CD4-positive, alpha-beta T cell treated with Interleukin-6 at 100 ng/mL for 8 hours (primary cell): ENCODE measurements at regions not wholly inside any gene's neighbourhood (a gene's known extent, or its start where the extent isn't known, plus 50 kb on each side); places are given as distances from the start of the nearest gene placed in this dataset.

ENCODE experiments used
- DNase-seq: peaks from one replicate; pipeline ENCODE4 v3.0.0-alpha.2; 2020; ENCODE audit warnings: mixed read lengths, low spot score

GRCh38 chr11:116145187-116145865, 627.5 kb downstream of the BUD13 start:
- no peak for DNase-seq

GRCh38 chr11:116144387-116144958, 628.3 kb downstream of the BUD13 start:
- no peak for DNase-seq

DNA sequence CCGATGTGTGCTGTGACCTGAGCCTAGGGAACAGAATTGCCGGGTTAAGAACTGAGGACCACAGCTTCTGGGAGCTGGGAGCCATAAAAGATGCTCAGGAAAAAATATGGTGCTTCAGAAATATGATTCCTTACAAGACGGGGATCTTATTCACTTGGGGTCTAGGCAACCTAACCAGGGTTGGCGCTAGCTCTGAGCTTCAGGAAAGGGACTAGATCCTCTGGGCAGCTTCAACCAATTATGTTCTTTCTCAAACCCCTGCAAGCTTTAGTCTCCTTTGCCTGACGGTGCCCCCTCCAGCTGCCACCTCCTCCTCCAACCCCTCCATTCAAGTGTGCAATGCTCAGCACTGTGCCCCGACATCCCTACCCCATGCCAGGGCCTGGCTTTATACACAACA, 634.1 kb upstream of the CADM1 start:
- DNase-seq, result no peak

GRCh38 chr11:116137753-116138152, 633.5 kb upstream of the CADM1 start:
- DNase-seq, result no peak

- DNase-seq, result no peak
Observed at GRCh38 chr11:116136987-116137674, 632.9 kb upstream of the CADM1 start.

GRCh38 chr11:116135891-116136290, 631.7 kb upstream of the CADM1 start:
- DNase-seq, result no peak

GRCh38 chr11:116134450-116134849, 630.2 kb upstream of the CADM1 start:
- no peak for DNase-seq

GRCh38 chr11:116132273-116132978, 628.2 kb upstream of the CADM1 start:
- DNase-seq, result no peak

- DNase-seq, result no peak
Observed at GRCh38 chr11:116130122-116130521, 625.9 kb upstream of the CADM1 start.

GRCh38 chr11:116129456-116129855, 625.2 kb upstream of the CADM1 start:
- DNase-seq, result no peak

GRCh38 chr11:116126562-116126961, 622.3 kb upstream of the CADM1 start:
- DNase-seq, result no peak

GRCh38 chr11:116124922-116125714, 620.9 kb upstream of the CADM1 start:
- DNase-seq, result no peak

GRCh38 chr11:116123739-116124138, 619.5 kb upstream of the CADM1 start:
- no peak for DNase-seq

- DNase-seq, result no peak
Observed at GRCh38 chr11:116122697-116123472, 618.7 kb upstream of the CADM1 start.

DNA sequence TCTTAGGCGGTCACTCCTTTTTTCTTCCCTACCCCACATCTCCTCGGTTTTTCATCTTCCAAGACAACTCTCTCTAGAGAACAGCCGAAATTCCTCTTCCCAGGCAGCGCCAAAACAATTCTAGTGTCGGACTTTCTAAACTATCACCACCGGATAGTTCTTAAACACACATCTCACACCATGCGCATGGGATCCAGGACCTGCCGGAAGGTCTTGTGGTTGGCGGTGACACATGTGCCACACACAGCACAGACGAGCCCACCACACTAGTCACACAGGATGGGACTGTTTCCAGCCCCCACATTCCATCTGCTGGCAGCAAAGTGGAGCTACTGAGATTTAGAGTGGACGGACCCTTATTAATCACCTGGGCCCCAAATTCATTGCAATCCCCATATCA, 614.9 kb upstream of the CADM1 start:
- DNase-seq, result no peak

DNA sequence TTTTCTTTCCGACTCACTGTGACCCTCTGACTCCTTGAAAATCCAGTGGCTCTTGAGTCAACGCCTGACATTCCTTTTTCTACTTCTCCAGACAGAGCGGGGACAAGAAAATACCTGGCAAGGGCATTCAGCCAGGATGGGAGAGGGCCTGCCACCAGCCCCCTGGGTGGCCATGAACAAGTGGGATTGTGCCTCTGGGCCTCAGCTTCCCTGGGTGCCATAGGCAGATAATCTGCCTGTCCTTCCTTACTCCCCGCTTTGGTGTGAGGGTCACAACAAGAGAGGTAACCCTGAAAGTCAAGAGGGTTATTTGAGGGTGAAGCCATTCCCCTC, 613.9 kb upstream of the CADM1 start:
- DNase-seq, result no peak

DNA sequence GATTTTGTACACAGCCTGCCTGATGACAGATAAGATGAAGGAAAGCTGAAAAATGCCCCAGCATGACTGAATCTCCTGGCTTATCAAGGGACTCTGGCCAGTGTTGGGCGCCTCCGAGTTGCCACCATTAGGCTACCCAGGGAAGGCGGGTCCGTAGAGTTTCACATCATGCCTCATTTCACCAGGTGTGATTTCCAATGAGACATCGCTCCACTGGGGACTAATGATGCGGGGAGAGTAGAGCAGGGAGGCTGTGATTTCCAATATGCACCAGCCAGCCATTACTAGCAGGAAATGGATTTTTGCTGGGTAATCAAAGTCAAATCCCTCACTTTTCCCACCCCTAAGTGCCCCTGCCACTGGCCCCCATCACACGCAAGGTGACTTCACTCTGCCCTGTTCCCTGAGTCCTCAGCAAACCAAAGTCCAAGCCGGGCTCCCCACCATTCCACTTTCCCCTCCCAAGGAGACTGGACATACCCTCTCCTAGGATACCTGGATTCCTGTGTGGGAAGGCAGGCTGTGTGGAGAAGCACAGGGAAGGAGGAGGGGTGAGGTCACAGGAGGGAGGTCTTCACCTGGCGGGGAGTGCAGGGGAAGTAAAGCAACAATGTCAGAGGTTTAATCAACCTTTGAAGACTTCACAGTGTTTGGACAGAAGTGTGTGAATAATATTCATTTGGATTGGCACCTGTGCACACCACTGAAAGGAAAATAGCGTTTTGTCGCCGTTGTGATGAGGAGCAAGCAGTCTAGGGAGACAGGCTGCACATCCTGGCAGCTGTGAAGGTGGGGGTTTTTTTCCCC, 613.3 kb upstream of the CADM1 start:
- no peak for DNase-seq

DNA sequence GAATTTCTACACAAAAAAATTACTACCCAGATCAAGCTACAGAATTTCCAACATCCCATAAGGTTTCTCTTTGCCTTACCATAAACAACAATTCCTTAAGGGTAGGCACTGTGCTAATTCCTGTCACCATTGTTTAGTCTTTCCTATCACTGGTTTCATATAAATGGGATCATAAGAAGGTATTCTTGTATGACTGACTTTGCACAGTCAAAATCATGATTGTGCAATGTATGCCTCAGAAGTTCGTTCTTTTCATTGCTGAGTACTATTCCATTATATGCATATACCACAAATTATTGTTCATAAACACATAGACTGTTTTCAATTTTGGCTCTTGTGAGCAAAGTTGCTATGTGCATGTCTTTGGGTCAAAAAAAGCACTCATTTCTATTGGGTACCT, 611.6 kb upstream of the CADM1 start:
- no peak for DNase-seq

DNA sequence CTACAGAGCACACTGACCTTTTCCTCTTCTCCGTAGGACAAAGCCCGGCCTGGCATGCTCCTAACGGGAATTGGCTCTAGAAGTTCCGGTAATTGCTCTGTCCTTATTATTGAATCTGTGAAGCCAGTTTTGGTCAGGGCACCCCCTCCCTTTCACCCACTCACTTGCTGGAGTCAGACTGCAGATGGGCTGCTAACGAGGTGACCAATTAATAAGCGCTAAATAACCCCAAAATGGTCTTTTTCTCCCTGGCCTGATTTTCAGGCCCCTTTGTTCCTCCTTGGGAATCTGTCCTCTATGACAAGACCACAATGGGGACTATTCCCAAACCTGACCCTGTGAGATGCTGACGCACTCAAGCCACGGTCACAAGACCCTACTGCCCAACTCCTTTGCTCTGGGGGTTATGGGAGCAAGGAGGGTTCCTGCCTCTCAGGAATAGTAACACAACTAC, 610.0 kb upstream of the CADM1 start:
- DNase-seq, result no peak
